ENCODE measurements at regions not wholly inside any gene's neighbourhood (a gene's known extent, or its start where the extent isn't known, plus 50 kb on each side); places are given as distances from the start of the nearest gene placed in this dataset.
"Not testable (repeated sequence)": the region's sequence is repeated elsewhere in the genome, so short reads cannot be mapped to it uniquely, and the experiment has no call there.

GRCh38 chr6:106782536-106783285, 153.3 kb downstream of the QRSL1 start:
- in situ Hi-C loops (cut with HindIII; ENCODE audit: low pct_unique_long_range_greater_than_20kb, low sequenced_read_pairs): no loop called here
- peak in 1 of 2 experiments; percentile 37 for DNase-seq (ENCODE audit: low read depth in 1 of 2, low spot score in 1 of 2)
- TF ChIP-seq JUND (IDR thresholded peaks at IDR 0.05; ENCODE audit: low read depth): no peak

GRCh38 chr6:106779552-106779951, 150.2 kb downstream of the QRSL1 start:
- in situ Hi-C loops (cut with HindIII; ENCODE audit: low pct_unique_long_range_greater_than_20kb, low sequenced_read_pairs); DNase-seq (ENCODE audit: low read depth in 1 of 2, low spot score in 1 of 2): not testable (repeated sequence)

GRCh38 chr6:106778943-106779342, 149.6 kb downstream of the QRSL1 start:
- no peak for TF ChIP-seq JUND (IDR thresholded peaks at IDR 0.05; ENCODE audit: low read depth)
- in situ Hi-C loops (cut with HindIII; ENCODE audit: low pct_unique_long_range_greater_than_20kb, low sequenced_read_pairs): no loop called here
- no peak for DNase-seq (ENCODE audit: low read depth in 1 of 2, low spot score in 1 of 2)

- in situ Hi-C loops (cut with HindIII; ENCODE audit: low pct_unique_long_range_greater_than_20kb, low sequenced_read_pairs): no loop called here
- TF ChIP-seq JUND (IDR thresholded peaks at IDR 0.05; ENCODE audit: low read depth): no peak
- DNase-seq (ENCODE audit: low read depth in 1 of 2, low spot score in 1 of 2): no peak
Observed at GRCh38 chr6:106773996-106774629, 144.7 kb downstream of the QRSL1 start.

- no peak for TF ChIP-seq JUND (IDR thresholded peaks at IDR 0.05; ENCODE audit: low read depth)
- DNase-seq (ENCODE audit: low read depth in 1 of 2, low spot score in 1 of 2): peak in 1 of 2 experiments; percentile 80
- in situ Hi-C loops (cut with HindIII; ENCODE audit: low pct_unique_long_range_greater_than_20kb, low sequenced_read_pairs): no loop called here
Observed at GRCh38 chr6:106773522-106773921, 144.1 kb downstream of the QRSL1 start.

- TF ChIP-seq JUND (IDR thresholded peaks at IDR 0.05; ENCODE audit: low read depth): no peak
- in situ Hi-C loops (cut with HindIII; ENCODE audit: low pct_unique_long_range_greater_than_20kb, low sequenced_read_pairs): no loop called here
- no peak for DNase-seq (ENCODE audit: low read depth in 1 of 2, low spot score in 1 of 2)
Observed at GRCh38 chr6:106772270-106773142, 143.1 kb downstream of the QRSL1 start.

- TF ChIP-seq JUND (IDR thresholded peaks at IDR 0.05; ENCODE audit: low read depth): no peak
- in situ Hi-C loops (cut with HindIII; ENCODE audit: low pct_unique_long_range_greater_than_20kb, low sequenced_read_pairs): no loop called here
- no peak for DNase-seq (ENCODE audit: low read depth in 1 of 2, low spot score in 1 of 2)
Observed at GRCh38 chr6:106771822-106772221, 142.4 kb downstream of the QRSL1 start.

- no peak for DNase-seq (ENCODE audit: low read depth in 1 of 2, low spot score in 1 of 2)
- in situ Hi-C loops (cut with HindIII; ENCODE audit: low pct_unique_long_range_greater_than_20kb, low sequenced_read_pairs): no loop called here
- no peak for TF ChIP-seq JUND (IDR thresholded peaks at IDR 0.05; ENCODE audit: low read depth)
Observed at GRCh38 chr6:106770663-106771062, 141.3 kb downstream of the QRSL1 start.

GRCh38 chr6:106770081-106770480, 140.7 kb downstream of the QRSL1 start:
- no peak for TF ChIP-seq JUND (IDR thresholded peaks at IDR 0.05; ENCODE audit: low read depth)
- no peak for DNase-seq (ENCODE audit: low read depth in 1 of 2, low spot score in 1 of 2)
- in situ Hi-C loops (cut with HindIII; ENCODE audit: low pct_unique_long_range_greater_than_20kb, low sequenced_read_pairs): no loop called here

GRCh38 chr6:106767271-106767670, 137.9 kb downstream of the QRSL1 start:
- no peak for DNase-seq (ENCODE audit: low read depth in 1 of 2, low spot score in 1 of 2)
- in situ Hi-C loops (cut with HindIII; ENCODE audit: low pct_unique_long_range_greater_than_20kb, low sequenced_read_pairs): no loop called here
- no peak for TF ChIP-seq JUND (IDR thresholded peaks at IDR 0.05; ENCODE audit: low read depth)

- in situ Hi-C loops (cut with HindIII; ENCODE audit: low pct_unique_long_range_greater_than_20kb, low sequenced_read_pairs): no loop called here
Observed at GRCh38 chr6:106766201-106766600, 136.8 kb downstream of the QRSL1 start.

GRCh38 chr6:106765496-106765895, 136.1 kb downstream of the QRSL1 start:
- no peak for TF ChIP-seq JUND (IDR thresholded peaks at IDR 0.05; ENCODE audit: low read depth)
- in situ Hi-C loops (cut with HindIII; ENCODE audit: low pct_unique_long_range_greater_than_20kb, low sequenced_read_pairs): no loop called here
- no peak for DNase-seq (ENCODE audit: low read depth in 1 of 2, low spot score in 1 of 2)

More at GRCh38 chr6:106766201-106766600, 136.8 kb downstream of the QRSL1 start:
- no peak for DNase-seq (ENCODE audit: low read depth in 1 of 2, low spot score in 1 of 2)
- TF ChIP-seq JUND (IDR thresholded peaks at IDR 0.05; ENCODE audit: low read depth): no peak
